ENCODE measurements at regions not wholly inside any gene's neighbourhood (a gene's known extent, or its start where the extent isn't known, plus 50 kb on each side); places are given as distances from the start of the nearest gene placed in this dataset.

DNA sequence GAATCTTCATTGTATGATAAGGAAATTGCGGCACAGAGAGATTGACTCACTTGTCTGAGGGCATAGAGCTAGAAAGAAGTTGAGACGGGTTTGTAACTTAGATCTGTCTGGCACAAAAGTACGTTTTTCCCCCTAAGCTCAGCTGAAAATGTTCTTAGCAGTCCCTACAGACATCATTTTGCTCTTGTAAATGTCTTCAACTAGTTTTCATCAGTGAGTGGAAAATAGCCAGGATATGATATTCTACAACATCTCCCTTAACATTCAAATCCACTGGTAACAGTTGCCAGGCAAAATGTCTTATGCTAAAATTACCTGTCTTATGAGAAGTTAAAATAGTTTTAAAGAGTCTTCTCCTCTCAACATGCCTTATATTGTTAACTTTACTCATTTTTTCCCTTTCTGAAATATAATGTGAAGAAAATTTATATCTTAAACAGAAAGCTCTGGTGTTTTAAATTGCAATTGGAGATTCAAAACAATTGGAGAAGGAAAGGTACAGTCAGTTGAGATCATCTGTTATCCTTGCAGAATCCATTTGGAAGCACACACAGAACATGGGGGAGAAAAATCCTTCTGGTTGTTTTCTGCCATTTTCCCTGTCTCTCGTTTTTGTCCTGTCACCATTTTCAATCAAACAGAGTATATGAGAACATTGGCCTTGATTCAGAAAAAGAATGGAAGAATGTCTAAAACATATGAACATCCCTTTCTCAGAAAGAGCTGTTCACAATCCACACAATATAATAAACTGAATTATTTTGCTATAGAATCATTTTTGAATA lies 255.0 kb downstream of the TRIB2 start:
- no peak overlapping the region for H3K9ac ChIP-seq (replicated peaks in 1 of 4; ENCODE audit: extremely low read depth in 1 of 4, low read depth in 3 of 4, low read length in 3 of 4)
- POLR2A ChIA-PET (ENCODE audit: partially characterized antibody) = no interaction called here
- no peak overlapping the region for H4K8ac ChIP-seq (ENCODE audit: extremely low read depth, insufficient read depth, low read length)
- no peaks in the 10 kb centered on the region for H3K27me3 ChIP-seq (replicated peaks in 1 of 4; ENCODE audit: control insufficient read depth in 3 of 4, extremely low read depth in 1 of 4, insufficient read depth in 3 of 4, low read length in 3 of 4)
- H3K9me3 ChIP-seq (ENCODE audit: insufficient read depth in 2 of 2, low read depth in 1 of 2, low read length in 1 of 2) = no peaks in the 10 kb centered on the region; a peak in 1 of 4 replicates
- H4K5ac ChIP-seq (ENCODE audit: insufficient read length, low read depth, low read length) = no peak overlapping the region
- no peak overlapping the region for H3K27ac ChIP-seq (ENCODE audit: low read depth, low read length)
- DNase-seq (ENCODE audit: low read depth in 1 of 2, low spot score in 2 of 2) (no peak), FAIRE-seq (no peak)
- no peaks in the 10 kb centered on the region for H3K79me1 ChIP-seq (ENCODE audit: low read depth, low read length)
- no peaks in the 10 kb centered on the region for H3K23me2 ChIP-seq (ENCODE audit: low read depth, low read length)
- no peak overlapping the region for H2BK15ac ChIP-seq (ENCODE audit: low read length)
- no peak overlapping the region for H2AK5ac ChIP-seq (ENCODE audit: low read depth, low read length)
- no peak overlapping the region for H3K56ac ChIP-seq (replicated peaks; ENCODE audit: insufficient read length, low read depth, low read length)
- no peak overlapping the region for H3K4me3 ChIP-seq (ENCODE audit: extremely low read depth in 1 of 4, insufficient read depth in 2 of 4, low read depth in 3 of 4, low read length in 4 of 4)
- no peak overlapping the region for H3K14ac ChIP-seq (ENCODE audit: insufficient read length)
- H2BK20ac ChIP-seq (ENCODE audit: low read length) = no peak overlapping the region
- H3K4me2 ChIP-seq (ENCODE audit: insufficient read depth in 1 of 2, low read depth in 2 of 2, low read length in 2 of 2) = no peak overlapping the region
- no peak overlapping the region for H4K91ac ChIP-seq (replicated peaks; ENCODE audit: insufficient read length, low read length)
- H3K4ac ChIP-seq (replicated peaks; ENCODE audit: insufficient read length, low read depth, low read length) = no peak overlapping the region
- no peak overlapping the region for H2BK5ac ChIP-seq (ENCODE audit: low read depth, low read length)
- H2AFZ ChIP-seq (ENCODE audit: low read length) = no peak overlapping the region
- H4K20me1 ChIP-seq (replicated peaks in 1 of 2; ENCODE audit: control insufficient read depth in 1 of 2, insufficient read depth in 2 of 2, low read length in 2 of 2) = no peaks in the 10 kb centered on the region
- no peak overlapping the region for H3K23ac ChIP-seq (ENCODE audit: insufficient read length)
- WGBS, 2 experiments (ENCODE audit: extremely low coverage in 1 of 2, insufficient coverage in 1 of 2, insufficient read length in 1 of 2, insufficient replicate concordance in 2 of 2, low coverage in 1 of 2, low lambda C conversion rate in 2 of 2, missing lambda C conversion rate in 1 of 2) = 86% methylated on average over 4 of the region's 4 CpGs; no CpG with 5 or more reads in 1 of the 2 experiments
- H3K4me1 ChIP-seq (replicated peaks in 1 of 4; ENCODE audit: control insufficient read depth in 3 of 4, insufficient read depth in 4 of 4, low read length in 3 of 4) = no peaks in the 10 kb centered on the region
- no peak overlapping the region for H3K18ac ChIP-seq (ENCODE audit: extremely low read depth, low read length)
- no peak overlapping the region for H2BK12ac ChIP-seq (ENCODE audit: low read depth, low read length)
- H3K36me3 ChIP-seq (ENCODE audit: control insufficient read depth in 2 of 4, insufficient read depth in 4 of 4, low read length in 3 of 4) = no peaks in the 10 kb centered on the region
- no peak overlapping the region for H2BK120ac ChIP-seq (replicated peaks; ENCODE audit: low read depth, low read length)
- CTCF ChIA-PET (ENCODE audit: partially characterized antibody) = interaction anchor here (1.3 to 1.4 kb wide), 2 partner anchors 73 to 618 kb away, joined by 4 read pairs; no protein-coding TSS in a partner anchor
- no peaks in the 10 kb centered on the region for H3K79me2 ChIP-seq (ENCODE audit: control insufficient read depth in 1 of 2, insufficient read depth in 2 of 2, low read length in 2 of 2)
- TF ChIP-seq CBX8 (IDR thresholded peaks at IDR 0.05; ENCODE audit: borderline replicate concordance, low read depth, low read length) = no peak
- TF ChIP-seq EZH2 (IDR thresholded peaks at IDR 0.05; ENCODE audit: low read depth, low read length, severe bottlenecking) = no peak
- no peak for TF ChIP-seq ASH2L (IDR thresholded peaks at IDR 0.05; ENCODE audit: low read length)
- TF ChIP-seq CREB1 (IDR thresholded peaks at IDR 0.05) = no peak
- no peak for TF ChIP-seq RBBP5 (IDR thresholded peaks at IDR 0.05; ENCODE audit: borderline replicate concordance, low read depth, low read length)
- no peak for TF ChIP-seq BCL11A (IDR thresholded peaks at IDR 0.05; ENCODE audit: low read depth in 2 of 2, low read length in 2 of 2)

All from H1 (cell line).